Mononuclear cell (primary cell): ENCODE measurements at regions not wholly inside any gene's neighbourhood (a gene's known extent, or its start where the extent isn't known, plus 50 kb on each side); places are given as distances from the start of the nearest gene placed in this dataset.

ENCODE experiments used
- H3K27me3 ChIP-seq: 2 replicates; pipeline ENCODE4 v1.6.0; 2011; ENCODE audit warnings: low read length, control low read depth; ENCODE audit not compliant: insufficient read depth
- H3K4me1 ChIP-seq: 2 replicates; pipeline ENCODE4 v1.5.1; 2011; ENCODE audit warnings: mild to moderate bottlenecking, low read length, control low read depth; ENCODE audit not compliant: insufficient read depth
- H3K4me3 ChIP-seq: 2 replicates; pipeline ENCODE4 v1.5.1; 2011; ENCODE audit warnings: mild to moderate bottlenecking, low read length, moderate library complexity
- H3K9me3 ChIP-seq: 2 replicates; pipeline ENCODE4 v1.5.1; 2011; ENCODE audit warnings: low read depth, mild to moderate bottlenecking, control low read depth, low read length

- Histone ChIP-seq H3K4me1 (peaks cover 21% of the 10 kb centered on the region), H3K27me3 (no peaks in the 10 kb centered on the region), H3K4me3 (no peak overlapping the region), H3K9me3 (no peaks in the 10 kb centered on the region)
Measured at GRCh38 chr1:59072583-59072947, 224.3 kb upstream of the FGGY start.

GRCh38 chr1:59074598-59074997, 222.3 kb upstream of the FGGY start:
- no peak overlapping the region for H3K4me3 ChIP-seq
- H3K9me3 ChIP-seq = no peaks in the 10 kb centered on the region
- H3K4me1 ChIP-seq = peaks cover 25% of the 10 kb centered on the region
- H3K27me3 ChIP-seq = no peaks in the 10 kb centered on the region

GRCh38 chr1:59075021-59075420, 221.9 kb upstream of the FGGY start:
- H3K9me3 ChIP-seq = no peaks in the 10 kb centered on the region
- H3K4me3 ChIP-seq = no peak overlapping the region
- no peaks in the 10 kb centered on the region for H3K27me3 ChIP-seq
- H3K4me1 ChIP-seq = peaks cover 25% of the 10 kb centered on the region

GRCh38 chr1:59076612-59077011, 220.3 kb upstream of the FGGY start:
- Histone ChIP-seq H3K27me3 (no peaks in the 10 kb centered on the region), H3K4me3 (no peak overlapping the region), H3K9me3 (no peaks in the 10 kb centered on the region), H3K4me1 (peaks cover 15% of the 10 kb centered on the region)

- no peaks in the 10 kb centered on the region for H3K27me3 ChIP-seq
- peaks cover 6% of the 10 kb centered on the region for H3K4me1 ChIP-seq
- H3K9me3 ChIP-seq = no peaks in the 10 kb centered on the region
- no peak overlapping the region for H3K4me3 ChIP-seq
Measured at GRCh38 chr1:59077466-59078069, 219.3 kb upstream of the FGGY start.

DNA sequence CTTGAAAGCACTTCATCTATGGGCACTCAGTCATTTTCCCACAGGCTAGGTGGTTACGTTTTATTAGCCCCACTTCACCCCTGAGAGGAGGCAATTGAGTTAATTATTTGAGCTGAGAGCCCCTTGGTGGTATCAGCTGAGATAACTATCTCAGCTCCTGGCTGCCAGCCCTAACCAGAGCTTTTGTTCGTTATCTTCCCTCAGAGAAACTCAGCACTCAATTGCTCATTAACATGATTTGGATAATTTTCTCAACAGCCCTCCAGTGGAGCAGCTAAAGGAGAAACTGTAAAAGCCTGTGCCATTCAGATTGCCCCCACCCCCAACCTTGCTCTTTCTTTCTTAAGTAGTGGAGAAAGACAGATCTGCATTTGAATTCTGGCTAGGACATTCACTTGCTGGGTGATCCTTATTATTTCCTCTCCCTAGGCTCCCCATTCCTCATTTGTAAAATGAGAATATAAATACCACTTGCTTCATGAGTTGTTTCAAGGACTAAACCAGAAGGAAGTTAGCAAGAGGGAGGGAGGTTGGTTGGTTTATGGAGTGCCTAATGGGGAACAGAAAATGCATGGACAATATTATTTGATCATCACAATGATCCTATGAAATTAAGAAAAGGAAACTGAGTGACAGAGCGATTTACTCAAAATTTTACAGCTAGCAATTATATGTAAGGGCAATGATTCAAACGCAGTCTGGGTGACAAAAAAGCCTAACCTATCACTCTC, 218.7 kb upstream of the FGGY start:
- Histone ChIP-seq H3K27me3 (no peaks in the 10 kb centered on the region), H3K4me3 (no peak overlapping the region), H3K4me1 (peaks cover 3% of the 10 kb centered on the region), H3K9me3 (no peaks in the 10 kb centered on the region)

- no peak overlapping the region for H3K4me3 ChIP-seq
- peaks cover 4% of the 10 kb centered on the region for H3K4me1 ChIP-seq
- no peaks in the 10 kb centered on the region for H3K9me3 ChIP-seq
- no peaks in the 10 kb centered on the region for H3K27me3 ChIP-seq
Measured at GRCh38 chr1:59078866-59079265, 218.0 kb upstream of the FGGY start.

DNA sequence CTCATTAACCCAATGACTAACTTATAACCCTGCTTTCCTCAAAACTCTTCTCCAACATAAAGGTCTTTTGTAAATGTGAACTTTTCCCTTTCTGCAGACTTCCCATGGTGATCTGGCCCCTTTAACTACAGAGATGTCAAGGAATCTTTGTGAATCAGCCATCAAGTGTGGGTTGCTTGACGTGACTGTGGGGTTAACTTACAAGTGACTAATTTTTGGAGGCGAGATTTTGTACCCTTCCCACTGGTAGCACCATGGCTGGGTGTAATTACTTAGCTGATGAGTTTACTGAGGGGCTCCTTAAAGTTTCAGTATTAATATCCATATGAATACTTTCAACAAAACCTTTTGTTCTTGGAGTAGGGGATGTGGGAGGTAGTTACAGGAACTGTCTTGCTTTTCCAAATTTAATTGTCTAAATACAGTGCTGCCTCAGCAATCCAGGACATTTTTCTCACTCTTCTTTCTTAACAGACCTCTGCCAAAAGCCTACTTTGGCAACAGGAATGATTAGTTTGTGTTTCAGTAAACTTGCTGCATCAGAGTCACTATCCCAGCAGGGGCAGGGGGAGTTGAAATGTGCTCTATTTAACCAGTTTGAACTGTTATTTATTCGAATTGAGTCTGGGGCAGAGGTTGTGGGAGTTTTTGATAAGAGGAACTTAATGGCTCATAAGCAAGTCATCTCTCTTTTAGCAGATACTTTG, 217.3 kb upstream of the FGGY start:
- Histone ChIP-seq H3K4me1 (peaks cover 9% of the 10 kb centered on the region), H3K9me3 (no peaks in the 10 kb centered on the region), H3K4me3 (no peak overlapping the region), H3K27me3 (no peaks in the 10 kb centered on the region)

- Histone ChIP-seq H3K27me3 (no peaks in the 10 kb centered on the region), H3K9me3 (no peaks in the 10 kb centered on the region), H3K4me3 (no peak overlapping the region), H3K4me1 (peaks cover 9% of the 10 kb centered on the region)
Measured at GRCh38 chr1:59081181-59081580, 215.7 kb upstream of the FGGY start.

- Histone ChIP-seq H3K9me3 (no peaks in the 10 kb centered on the region), H3K4me1 (peaks cover 9% of the 10 kb centered on the region), H3K4me3 (no peak overlapping the region), H3K27me3 (no peaks in the 10 kb centered on the region)
Measured at GRCh38 chr1:59081795-59082194, 215.1 kb upstream of the FGGY start.

DNA sequence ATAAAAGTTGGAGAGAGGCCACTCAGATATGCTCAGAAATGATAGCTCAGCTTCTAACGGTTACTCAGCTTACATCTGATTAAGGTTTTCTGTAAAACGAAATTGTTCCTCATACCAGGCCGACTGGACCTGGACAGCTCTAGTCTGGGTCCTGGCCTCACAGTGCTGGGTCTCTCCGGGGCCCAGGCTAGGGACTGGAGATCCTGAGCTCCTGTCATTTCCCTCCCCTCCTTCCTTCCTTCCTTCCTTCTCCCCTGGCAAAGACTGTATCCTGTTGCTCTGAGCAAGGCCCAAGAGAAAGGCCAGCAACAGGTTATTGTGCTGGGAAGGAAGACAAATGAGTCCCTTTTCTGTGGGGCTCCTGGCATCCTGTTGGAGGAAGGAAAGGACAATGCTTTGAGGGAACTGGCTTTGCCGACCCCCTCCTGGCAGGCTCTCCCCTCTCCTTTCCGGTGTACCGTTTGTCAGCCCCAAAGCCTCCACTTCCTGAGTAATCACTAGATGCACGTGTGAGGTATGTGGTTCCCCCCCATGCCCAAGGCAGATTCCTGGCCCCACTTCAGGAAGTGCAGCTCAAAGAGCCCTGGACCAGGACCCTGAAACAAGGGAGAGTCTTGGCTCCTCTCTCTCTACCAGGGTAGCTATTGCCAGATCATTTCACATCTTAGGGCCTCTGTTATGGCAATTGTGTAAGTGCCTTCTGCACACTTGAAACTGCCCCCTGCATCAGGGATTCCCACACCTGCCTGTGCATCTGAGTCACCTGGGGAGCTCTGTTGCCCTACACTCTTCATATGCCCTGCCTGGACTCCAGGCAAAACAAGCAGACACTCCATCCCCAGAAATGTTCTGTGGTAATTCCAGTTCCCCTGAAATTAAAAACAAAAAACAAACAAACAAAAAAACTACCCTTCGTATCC, 212.7 kb upstream of the FGGY start:
- Histone ChIP-seq H3K4me1 (peaks cover 6% of the 10 kb centered on the region), H3K4me3 (no peak overlapping the region), H3K27me3 (no peaks in the 10 kb centered on the region), H3K9me3 (no peaks in the 10 kb centered on the region)

DNA sequence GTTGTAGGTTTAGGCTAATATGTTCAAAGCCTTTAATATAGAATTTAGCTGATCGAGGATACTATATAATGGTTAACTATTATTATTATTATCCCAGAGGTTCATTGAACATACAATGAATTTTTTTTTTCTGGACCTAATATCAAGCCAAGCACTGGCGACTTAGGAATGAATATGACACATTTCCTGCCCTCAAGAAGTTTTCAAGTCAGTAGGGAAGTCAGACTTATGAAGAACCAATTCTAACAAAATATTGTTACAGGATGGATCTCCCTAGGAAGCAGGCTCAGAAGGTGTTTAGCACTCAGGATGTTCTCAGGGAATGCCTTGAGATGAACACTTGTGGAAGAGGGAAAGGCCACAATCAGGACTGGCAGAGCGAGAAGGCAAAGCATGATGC, 211.8 kb upstream of the FGGY start:
- peaks cover 6% of the 10 kb centered on the region for H3K4me1 ChIP-seq
- no peaks in the 10 kb centered on the region for H3K9me3 ChIP-seq
- H3K27me3 ChIP-seq = no peaks in the 10 kb centered on the region
- no peak overlapping the region for H3K4me3 ChIP-seq

DNA sequence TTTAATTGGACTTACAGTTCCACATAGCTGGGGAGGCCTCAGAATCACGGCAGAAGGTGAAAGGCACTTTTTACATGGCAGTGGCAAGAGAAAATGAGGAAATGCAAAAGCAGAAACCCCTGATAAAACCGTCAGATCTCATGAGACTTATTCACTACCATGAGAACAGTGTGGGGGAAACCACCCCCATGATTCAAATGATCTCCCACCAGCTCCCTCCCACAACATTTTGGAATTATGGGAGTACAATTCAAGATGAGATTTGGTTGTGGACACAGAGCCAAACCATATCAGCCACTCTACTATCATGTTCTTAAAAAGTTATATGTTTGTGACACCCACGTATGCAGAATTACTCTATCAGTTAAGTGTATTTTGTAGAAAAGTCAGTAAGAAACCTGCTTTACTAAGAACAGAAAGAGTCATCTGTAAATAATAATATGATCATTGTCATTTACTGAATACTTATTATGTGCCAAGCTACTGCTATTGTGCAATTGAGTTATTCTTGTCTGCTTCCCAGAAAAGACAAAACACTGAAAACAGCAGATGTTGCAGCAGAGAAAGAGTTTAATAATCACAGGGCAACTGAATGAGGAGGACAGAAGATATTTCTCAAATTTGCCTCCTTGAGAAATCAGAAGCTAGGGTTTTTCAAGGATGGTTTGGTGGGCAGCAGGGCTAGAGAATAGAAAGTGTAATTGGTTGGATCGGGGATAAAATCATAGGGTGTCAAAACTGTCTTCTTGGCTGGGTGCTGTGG, 207.7 kb upstream of the FGGY start:
- H3K4me1 ChIP-seq = peaks cover 12% of the 10 kb centered on the region
- H3K4me3 ChIP-seq = no peak overlapping the region
- H3K9me3 ChIP-seq = no peaks in the 10 kb centered on the region
- H3K27me3 ChIP-seq = no peaks in the 10 kb centered on the region

- H3K4me1 ChIP-seq = peaks cover 12% of the 10 kb centered on the region
- H3K4me3 ChIP-seq = no peak overlapping the region
- no peaks in the 10 kb centered on the region for H3K9me3 ChIP-seq
- no peaks in the 10 kb centered on the region for H3K27me3 ChIP-seq
Measured at GRCh38 chr1:59089922-59090457, 206.9 kb upstream of the FGGY start.
